Keratinocyte (primary cell): ENCODE measurements at regions not wholly inside any gene's neighbourhood (a gene's known extent, or its start where the extent isn't known, plus 50 kb on each side); places are given as distances from the start of the nearest gene placed in this dataset.

ENCODE experiments used
- DNase-seq: peaks from one replicate; pipeline ENCODE4 v3.0.0-alpha.2; 2011; ENCODE audit warnings: low read depth, missing footprints, low spot score
- FAIRE-seq: peaks from 2 replicates; lab custom pipeline; 2011; peaks lifted over from hg19 to GRCh38; lab: Jason Lieb, UNC
- H2AFZ ChIP-seq: 2 replicates; pipeline ENCODE4 v1.6.0; 2012; ENCODE audit warnings: low read length, control low read depth, inconsistent platforms; ENCODE audit not compliant: control insufficient read depth
- H3K27ac ChIP-seq: 2 replicates; pipeline ENCODE4 v1.5.1; 2011; ENCODE audit warnings: low read length; ENCODE audit not compliant: control insufficient read depth, insufficient read depth
- H3K27me3 ChIP-seq: 3 replicates; pipeline ENCODE4 v1.6.0; 2011; ENCODE audit warnings: low read length; ENCODE audit not compliant: control insufficient read depth, insufficient read depth; ENCODE audit errors: extremely low read depth
- H3K36me3 ChIP-seq, 2 experiments: 2 replicates in 1 of 2; 3 replicates in 1 of 2; pipeline ENCODE4 v1.5.1; 2011; ENCODE audit warnings: low read length in 2 of 2, mild to moderate bottlenecking in 1 of 2; ENCODE audit not compliant: control insufficient read depth in 2 of 2, insufficient read depth in 2 of 2; ENCODE audit errors: extremely low read depth in 1 of 2
- H3K4me1 ChIP-seq: 3 replicates; pipeline ENCODE4 v1.5.1; 2011; ENCODE audit warnings: low read length; ENCODE audit not compliant: control insufficient read depth, insufficient read depth; ENCODE audit errors: extremely low read depth
- H3K4me2 ChIP-seq: 3 replicates; pipeline ENCODE4 v1.6.0; 2011; ENCODE audit warnings: low read depth, low read length; ENCODE audit not compliant: control insufficient read depth, insufficient read depth; ENCODE audit errors: extremely low read depth
- H3K4me3 ChIP-seq, 3 experiments: fragments of 200-600 bp in 1 of 3; sonication (generic) in 1 of 3; 2 replicates in 2 of 3; 3 replicates in 1 of 3; pipeline ENCODE4 v1.5.1; 2011 to 2016; ENCODE audit warnings: low read length in 3 of 3, mild to moderate bottlenecking in 3 of 3, control low read depth in 2 of 3, inconsistent platforms in 1 of 3, low read depth in 1 of 3, mixed read lengths in 1 of 3, mixed run types in 1 of 3, moderate library complexity in 1 of 3; ENCODE audit not compliant: control insufficient read depth in 2 of 3, insufficient read depth in 2 of 3; ENCODE audit errors: extremely low read depth in 1 of 3
- H3K79me2 ChIP-seq: 2 replicates; pipeline ENCODE4 v1.6.0; 2012; ENCODE audit warnings: low read length; ENCODE audit not compliant: control insufficient read depth, insufficient read depth
- H3K9ac ChIP-seq: 3 replicates; pipeline ENCODE4 v1.6.0; 2011; ENCODE audit warnings: low read length; ENCODE audit not compliant: control insufficient read depth, insufficient read depth; ENCODE audit errors: extremely low read depth
- H3K9me1 ChIP-seq: 3 replicates; pipeline ENCODE4 v1.6.0; 2011; ENCODE audit warnings: low read length; ENCODE audit not compliant: control insufficient read depth, insufficient read depth; ENCODE audit errors: extremely low read depth
- H3K9me3 ChIP-seq: 2 replicates; pipeline ENCODE4 v1.5.1; 2012; ENCODE audit warnings: low read depth, low read length; ENCODE audit not compliant: control insufficient read depth
- H4K20me1 ChIP-seq: 3 replicates; pipeline ENCODE4 v1.6.0; 2011; ENCODE audit warnings: low read length; ENCODE audit not compliant: control insufficient read depth, insufficient read depth; ENCODE audit errors: extremely low read depth
- EZH2 ChIP-seq: IDR thresholded peaks from one replicate; pipeline ENCODE4 v1.6.1; 2012; ENCODE audit warnings: inconsistent platforms, mild to moderate bottlenecking, low read length, moderate library complexity
- dilution Hi-C: fragments of 300-500 bp; cut with MboI; formaldehyde crosslinking; loops from one replicate; pipeline ENCODE4 v1.7.0; 2020; ENCODE audit warnings: low sequenced_read_pairs; ENCODE audit not compliant: extremely low pct_ligation_motif_present
- TF ChIP-seq, protein P1 (sequence below), 3 experiments: IDR thresholded peaks in 1 of 3; conservative IDR thresholded peaks in 1 of 3; optimal IDR thresholded peaks in 1 of 3; 2 replicates in 2 of 3; 3 replicates in 1 of 3; pipeline versions ENCODE3 to v1.5.1; 2011; ENCODE audit warnings: low read length in 3 of 3, mild to moderate bottlenecking in 3 of 3, moderate library complexity in 2 of 3, control low read depth in 1 of 3, inconsistent platforms in 1 of 3; ENCODE audit not compliant: insufficient read depth in 2 of 3; ENCODE audit errors: extremely low read depth in 1 of 3

DNA sequence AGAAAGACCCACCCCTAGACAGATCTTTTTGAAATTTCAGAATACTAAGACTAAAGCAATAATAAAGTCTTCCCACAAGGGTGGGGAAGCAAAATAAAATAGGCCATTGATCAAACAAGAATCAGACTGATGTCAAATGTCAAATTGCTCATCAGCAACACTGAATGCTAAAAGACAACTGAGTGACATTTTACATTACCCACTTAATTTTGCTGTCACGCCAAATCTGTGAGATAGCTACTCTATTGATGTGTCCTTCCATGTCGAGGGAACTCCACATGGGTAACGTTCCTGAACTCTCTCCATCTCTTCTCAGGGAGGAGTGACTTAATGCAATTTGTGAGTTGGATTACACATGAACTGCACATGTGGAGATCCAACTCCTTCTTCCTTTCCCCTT lies 271.7 kb upstream of the CAMK1G start:
- TF ChIP-seq EZH2: no peak
- TF ChIP-seq, protein P1, sequence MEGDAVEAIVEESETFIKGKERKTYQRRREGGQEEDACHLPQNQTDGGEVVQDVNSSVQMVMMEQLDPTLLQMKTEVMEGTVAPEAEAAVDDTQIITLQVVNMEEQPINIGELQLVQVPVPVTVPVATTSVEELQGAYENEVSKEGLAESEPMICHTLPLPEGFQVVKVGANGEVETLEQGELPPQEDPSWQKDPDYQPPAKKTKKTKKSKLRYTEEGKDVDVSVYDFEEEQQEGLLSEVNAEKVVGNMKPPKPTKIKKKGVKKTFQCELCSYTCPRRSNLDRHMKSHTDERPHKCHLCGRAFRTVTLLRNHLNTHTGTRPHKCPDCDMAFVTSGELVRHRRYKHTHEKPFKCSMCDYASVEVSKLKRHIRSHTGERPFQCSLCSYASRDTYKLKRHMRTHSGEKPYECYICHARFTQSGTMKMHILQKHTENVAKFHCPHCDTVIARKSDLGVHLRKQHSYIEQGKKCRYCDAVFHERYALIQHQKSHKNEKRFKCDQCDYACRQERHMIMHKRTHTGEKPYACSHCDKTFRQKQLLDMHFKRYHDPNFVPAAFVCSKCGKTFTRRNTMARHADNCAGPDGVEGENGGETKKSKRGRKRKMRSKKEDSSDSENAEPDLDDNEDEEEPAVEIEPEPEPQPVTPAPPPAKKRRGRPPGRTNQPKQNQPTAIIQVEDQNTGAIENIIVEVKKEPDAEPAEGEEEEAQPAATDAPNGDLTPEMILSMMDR (optimal IDR thresholded peaks at IDR 0.05 in 1 of 3, IDR thresholded peaks at IDR 0.05 in 1 of 3, conservative IDR thresholded peaks at IDR 0.05 in 1 of 3; ENCODE audit: extremely low read depth in 1 of 3, insufficient read depth in 2 of 3, low read length in 3 of 3): no peak
- Histone ChIP-seq H3K27ac (no peak overlapping the region), H3K36me3 (no peaks in the 10 kb centered on the region), H3K4me3 (no peak overlapping the region), H2AFZ (no peak overlapping the region), H3K9me3 (no peaks in the 10 kb centered on the region), H3K27me3 (no peaks in the 10 kb centered on the region), H3K9ac (no peak overlapping the region), H4K20me1 (no peaks in the 10 kb centered on the region), H3K4me1 (no peaks in the 10 kb centered on the region), H3K79me2 (no peaks in the 10 kb centered on the region), H3K4me2 (no peak overlapping the region), H3K9me1 (no peaks in the 10 kb centered on the region)
- no peak for DNase-seq
- no peak for FAIRE-seq
- dilution Hi-C loops: no loop called here

GRCh38 chr1:209316929-209317328 lies 266.6 kb upstream of the CAMK1G start:
- Histone ChIP-seq H3K27me3 (no peaks in the 10 kb centered on the region), H4K20me1 (no peaks in the 10 kb centered on the region), H3K9me1 (no peaks in the 10 kb centered on the region), H3K79me2 (no peaks in the 10 kb centered on the region), H3K27ac (no peak overlapping the region), H3K4me3 (no peak overlapping the region), H3K4me2 (no peak overlapping the region), H3K4me1 (peaks cover 22% of the 10 kb centered on the region), H3K9ac (no peak overlapping the region), H3K36me3 (no peaks in the 10 kb centered on the region), H3K9me3 (no peaks in the 10 kb centered on the region), H2AFZ (no peak overlapping the region)
- TF ChIP-seq, protein P1 (optimal IDR thresholded peaks at IDR 0.05 in 1 of 3, IDR thresholded peaks at IDR 0.05 in 1 of 3, conservative IDR thresholded peaks at IDR 0.05 in 1 of 3; ENCODE audit: extremely low read depth in 1 of 3, insufficient read depth in 2 of 3, low read length in 3 of 3): no peak
- no peak for TF ChIP-seq EZH2
- dilution Hi-C loops: no loop called here
- FAIRE-seq: no peak
- DNase-seq: no peak
